Hematopoietic multipotent progenitor cell treated with erythropoietin and hydrocortisone succinate and interleukin-3 and kit ligand, for 6 days (in vitro differentiated cells): ENCODE measurements at regions not wholly inside any gene's neighbourhood (a gene's known extent, or its start where the extent isn't known, plus 50 kb on each side); places are given as distances from the start of the nearest gene placed in this dataset.

Experiments used
- DNase-seq: peaks from one replicate; pipeline ENCODE4 v3.0.0-alpha.2; 2015

DNA sequence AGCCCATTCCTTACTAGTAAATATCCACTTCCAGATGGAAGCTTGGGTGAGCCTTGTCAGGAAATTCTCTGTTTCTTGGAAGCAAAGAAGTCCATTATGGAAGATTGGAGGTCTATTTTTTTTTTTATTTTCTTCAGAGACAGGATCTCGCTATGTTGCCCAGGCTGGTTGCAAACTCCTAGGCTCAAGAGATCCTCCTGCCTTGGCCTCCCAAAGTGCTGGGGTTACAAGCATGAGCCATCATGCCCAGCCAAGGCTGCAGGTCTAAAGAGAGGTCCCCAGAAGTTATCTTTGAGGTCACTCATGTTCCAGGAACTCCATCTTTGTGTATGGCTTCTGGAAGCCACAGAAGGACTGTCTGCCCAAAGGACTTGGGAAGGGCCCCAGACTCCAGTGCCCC is 255.3 kb downstream of the LY86 start:
- no peak for DNase-seq

DNA sequence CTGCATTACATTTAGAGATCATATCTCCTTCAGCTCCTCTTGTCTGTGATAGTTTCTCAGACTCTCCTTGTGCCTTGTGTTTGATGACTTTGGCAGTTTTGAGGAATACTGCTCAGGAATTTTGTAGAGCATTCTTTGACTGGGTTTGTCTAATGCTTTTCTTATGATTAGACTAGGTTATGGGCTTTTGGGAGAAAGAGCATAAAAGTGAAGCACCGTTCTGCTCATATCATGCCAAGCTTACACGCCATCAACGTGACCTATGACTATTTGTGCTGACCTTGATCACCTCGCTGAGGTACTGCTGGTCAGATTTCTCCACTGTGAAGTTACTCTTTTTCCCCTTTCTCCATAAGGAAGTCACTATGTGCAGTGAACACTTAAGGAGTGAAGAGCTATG is 256.0 kb downstream of the LY86 start:
- DNase-seq, result no peak

DNA sequence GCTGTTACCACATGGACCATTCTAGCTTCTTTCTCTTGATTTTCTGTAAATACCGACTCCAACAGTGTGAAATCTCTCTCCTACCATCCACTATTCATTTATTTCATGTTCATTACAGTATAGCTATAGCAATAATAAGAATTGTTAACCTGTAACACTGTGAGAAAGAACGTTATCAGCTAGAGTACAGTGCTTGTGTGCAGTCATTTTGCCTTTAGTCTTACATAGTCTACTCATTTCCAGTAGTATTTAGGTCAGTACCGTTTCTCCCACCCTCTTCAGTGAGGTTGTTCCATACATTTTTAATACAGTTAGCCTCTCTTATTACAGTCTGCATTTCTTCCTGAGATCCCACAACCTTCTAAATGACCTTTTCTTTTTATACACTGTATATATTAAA is 257.1 kb downstream of the LY86 start:
- DNase-seq, result no peak

DNA sequence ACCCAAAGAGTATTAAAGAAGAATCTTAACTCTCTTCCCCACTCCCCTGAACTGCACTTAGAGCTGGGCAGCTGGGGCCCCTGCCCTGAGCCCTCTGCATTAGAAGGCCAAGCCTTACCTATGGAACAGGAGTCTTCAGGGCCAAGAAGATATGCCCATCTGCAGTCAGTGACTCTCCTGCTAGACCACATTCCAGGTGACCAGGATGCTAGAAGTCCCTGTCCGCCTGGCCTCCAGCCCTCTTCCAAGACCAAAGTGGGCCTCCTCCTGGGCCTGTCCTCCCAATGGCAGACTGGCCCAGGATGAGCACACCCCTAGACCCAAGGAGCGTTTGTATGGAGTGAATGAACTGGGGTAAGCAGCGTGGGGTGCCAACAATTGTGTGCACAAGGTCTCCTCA is 259.1 kb downstream of the LY86 start:
- no peak for DNase-seq

- no peak for DNase-seq
Measured at GRCh38 chr6:6851059-6851948, 256.5 kb upstream of the RREB1 start.

DNA sequence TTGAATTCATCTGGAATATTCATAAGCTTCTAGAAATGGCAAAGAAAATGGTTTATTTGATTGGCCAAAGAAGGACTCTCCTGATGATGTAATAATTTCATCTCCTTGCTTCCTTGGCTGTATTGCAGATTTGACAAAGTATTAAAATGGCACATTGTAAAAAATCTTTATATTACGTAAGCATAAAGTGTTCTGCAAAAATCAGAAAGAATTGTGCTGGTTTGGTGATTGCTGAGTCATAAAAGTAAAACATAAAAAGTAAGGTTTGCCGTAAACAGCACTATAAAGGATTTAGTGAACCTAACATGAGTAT is 255.9 kb upstream of the RREB1 start:
- DNase-seq, result no peak

GRCh38 chr6:6856538-6857523 is 250.9 kb upstream of the RREB1 start:
- peak; percentile 45 for DNase-seq

- DNase-seq, result no peak
Measured at GRCh38 chr6:6857528-6857927, 250.2 kb upstream of the RREB1 start.

DNA sequence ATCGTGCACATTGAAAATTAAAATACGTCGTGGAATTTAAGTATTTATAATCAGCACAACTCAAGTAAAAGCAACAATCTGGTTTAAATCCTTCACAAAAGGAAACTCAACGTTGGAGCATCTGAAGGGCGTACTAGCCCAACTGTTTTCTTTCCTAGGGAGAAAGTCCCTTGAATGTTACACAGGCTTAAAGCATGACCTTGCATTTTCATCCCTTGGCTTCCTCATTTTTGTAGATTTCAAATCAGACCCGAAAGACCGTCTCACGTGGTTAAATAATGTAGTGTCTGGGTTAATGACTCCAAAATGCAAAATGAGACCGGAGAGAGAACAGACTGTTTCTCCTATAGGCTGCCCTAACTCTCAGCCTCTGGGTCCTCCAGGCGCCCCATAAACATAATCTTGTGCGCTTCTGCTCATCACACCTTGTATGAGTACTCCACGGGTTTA is 249.2 kb upstream of the RREB1 start:
- peak; percentile 81 for DNase-seq

DNA sequence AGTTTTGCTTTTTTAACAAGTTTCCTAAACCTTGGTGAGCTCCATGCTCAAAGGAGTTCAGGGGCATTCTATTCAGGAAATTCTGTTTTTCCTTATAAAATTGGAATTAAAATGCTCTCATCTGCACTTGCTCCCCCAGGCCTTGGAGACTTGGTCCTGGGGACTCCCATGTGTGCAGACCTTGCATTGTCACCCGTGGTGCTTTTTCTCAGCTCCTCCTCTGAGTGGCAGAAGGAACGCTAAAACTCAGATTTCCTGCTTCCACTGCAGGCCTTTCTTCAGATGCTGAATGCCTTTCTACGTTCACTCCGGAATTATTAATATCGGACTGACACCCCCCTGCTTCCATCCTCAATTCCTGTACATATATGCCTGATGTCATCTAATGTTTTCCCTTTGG is 248.7 kb upstream of the RREB1 start:
- no peak for DNase-seq

- DNase-seq, result no peak
Measured at GRCh38 chr6:6859722-6860121, 248.0 kb upstream of the RREB1 start.

DNA sequence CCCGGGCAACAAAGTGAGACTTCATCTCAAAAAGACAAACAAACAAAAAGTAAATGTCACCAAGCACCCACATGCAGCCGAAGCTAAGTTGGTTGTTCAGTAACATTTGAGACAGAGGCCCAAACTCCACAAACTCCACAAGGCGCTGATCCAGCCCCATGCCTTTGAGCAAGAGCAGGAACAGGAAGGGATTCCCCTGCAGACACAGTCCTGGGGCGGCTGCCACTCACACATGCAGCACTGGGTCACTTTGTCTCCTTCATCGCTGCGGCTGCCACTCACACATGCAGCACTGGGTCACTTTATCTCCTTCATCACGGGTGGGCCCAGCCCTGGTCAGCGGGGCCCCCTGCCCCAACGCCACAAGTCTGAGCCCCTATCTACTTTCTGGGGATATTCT is 246.9 kb upstream of the RREB1 start:
- no peak for DNase-seq

- no peak for DNase-seq
Measured at GRCh38 chr6:6861351-6861894, 246.3 kb upstream of the RREB1 start.

- peak; percentile 63 for DNase-seq
Measured at GRCh38 chr6:6861995-6862394, 245.8 kb upstream of the RREB1 start.

GRCh38 chr6:6863970-6864639 is 243.7 kb upstream of the RREB1 start:
- no peak for DNase-seq

DNA sequence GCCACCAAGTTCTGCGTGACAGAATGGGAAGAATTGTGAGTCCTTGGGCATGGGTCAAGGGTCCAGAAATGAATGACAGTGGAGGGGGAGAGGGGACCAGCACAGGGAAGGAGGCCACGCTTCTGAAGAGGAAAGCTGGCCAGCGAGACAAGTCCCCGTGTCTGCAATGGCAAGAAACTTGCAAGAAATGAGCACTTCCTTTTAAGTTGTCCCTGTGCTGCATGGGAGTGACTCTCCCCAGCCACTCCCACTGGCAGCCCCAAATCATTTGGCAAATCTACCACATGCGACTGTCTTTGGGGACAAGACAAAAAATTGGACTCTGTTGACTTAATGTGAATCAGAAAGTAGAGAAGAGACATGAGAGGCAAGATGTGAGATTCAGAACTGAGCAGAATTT is 242.2 kb upstream of the RREB1 start:
- peak; percentile 81 for DNase-seq

- no peak for DNase-seq
Measured at GRCh38 chr6:6866656-6867403, 240.9 kb upstream of the RREB1 start.

GRCh38 chr6:6867404-6867799 is 240.4 kb upstream of the RREB1 start:
- DNase-seq, result no peak

GRCh38 chr6:6869094-6869493 is 238.7 kb upstream of the RREB1 start:
- no peak for DNase-seq

GRCh38 chr6:6870921-6871320 is 236.8 kb upstream of the RREB1 start:
- DNase-seq, result no peak

DNA sequence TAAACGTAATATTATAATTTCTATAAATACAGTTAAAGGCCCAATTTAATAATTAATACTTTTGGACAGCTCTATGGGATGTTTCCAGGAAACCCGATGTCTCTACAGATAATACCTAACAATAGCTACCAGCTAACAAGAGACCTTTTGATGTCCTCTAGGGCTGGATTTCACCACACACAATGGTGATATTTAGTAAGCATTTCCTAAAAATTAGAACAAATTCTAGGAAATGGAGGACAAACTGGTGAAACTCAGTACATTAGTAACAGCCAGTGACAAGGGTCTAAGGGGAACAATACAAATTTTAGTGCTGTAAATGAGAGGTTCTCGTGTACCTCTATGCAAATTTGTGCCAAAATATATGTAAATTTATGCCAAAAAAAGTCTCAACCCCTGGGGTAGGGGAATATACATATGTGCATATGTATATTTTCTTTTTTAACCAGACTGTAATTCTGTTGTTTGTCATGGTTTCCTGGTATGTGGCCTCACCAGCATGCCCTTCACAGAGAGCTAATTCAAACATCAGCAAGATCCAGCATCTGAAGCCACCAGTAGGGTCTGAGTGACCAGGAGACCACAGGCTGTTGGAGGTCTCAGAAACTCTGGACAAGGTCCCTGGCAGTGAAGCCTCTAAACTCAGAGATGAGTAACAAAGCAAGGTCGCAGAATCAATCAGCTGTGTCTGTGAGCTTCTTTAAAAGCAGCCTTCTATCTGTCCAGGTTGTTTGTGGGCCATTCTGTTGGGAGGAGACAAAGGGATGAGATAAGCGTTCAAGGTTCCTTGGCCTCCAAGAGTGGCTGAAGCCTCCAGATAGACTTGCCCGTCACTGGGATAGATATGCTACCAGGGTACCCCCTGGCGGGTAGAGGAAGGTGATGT is 235.1 kb upstream of the RREB1 start:
- DNase-seq, result peak; percentile 89
